B cell (primary cell): ENCODE measurements at regions not wholly inside any gene's neighbourhood (a gene's known extent, or its start where the extent isn't known, plus 50 kb on each side); places are given as distances from the start of the nearest gene placed in this dataset.

Experiments
- EZH2 ChIP-seq: IDR thresholded peaks from 2 replicates; pipeline ENCODE4 v1.6.1; 2012; ENCODE audit warnings: borderline replicate concordance, low read depth, mild to moderate bottlenecking, moderate library complexity, low read length; ENCODE audit not compliant: insufficient read depth, poor library complexity, severe bottlenecking
- TF ChIP-seq, protein P1 (sequence below): fragments of 200-600 bp; IDR thresholded peaks from one replicate; pipeline ENCODE4 v1.8.0; 2022; ENCODE audit warnings: antibody characterized with exemption, mild to moderate bottlenecking

DNA sequence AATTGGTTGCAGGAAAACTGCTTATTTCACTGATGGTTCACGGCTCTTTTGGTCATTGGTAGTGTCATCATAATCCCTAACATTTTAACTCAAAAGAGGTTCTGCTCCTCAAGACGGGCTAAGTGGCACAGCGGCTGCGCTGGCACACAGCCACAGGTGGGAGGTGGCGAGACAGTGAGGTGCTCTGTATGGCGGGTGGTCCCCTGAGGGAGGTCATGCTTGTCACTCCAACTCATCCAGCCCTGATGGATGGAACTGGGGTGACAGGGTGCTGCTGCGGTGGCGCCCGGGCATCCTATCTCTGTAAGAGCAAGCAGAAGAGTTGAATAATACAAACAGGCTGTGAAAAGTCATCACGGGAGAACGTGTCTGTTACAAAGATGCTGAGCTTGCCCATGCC lies 370.2 kb downstream of the SFMBT2 start:
- TF ChIP-seq, protein P1, sequence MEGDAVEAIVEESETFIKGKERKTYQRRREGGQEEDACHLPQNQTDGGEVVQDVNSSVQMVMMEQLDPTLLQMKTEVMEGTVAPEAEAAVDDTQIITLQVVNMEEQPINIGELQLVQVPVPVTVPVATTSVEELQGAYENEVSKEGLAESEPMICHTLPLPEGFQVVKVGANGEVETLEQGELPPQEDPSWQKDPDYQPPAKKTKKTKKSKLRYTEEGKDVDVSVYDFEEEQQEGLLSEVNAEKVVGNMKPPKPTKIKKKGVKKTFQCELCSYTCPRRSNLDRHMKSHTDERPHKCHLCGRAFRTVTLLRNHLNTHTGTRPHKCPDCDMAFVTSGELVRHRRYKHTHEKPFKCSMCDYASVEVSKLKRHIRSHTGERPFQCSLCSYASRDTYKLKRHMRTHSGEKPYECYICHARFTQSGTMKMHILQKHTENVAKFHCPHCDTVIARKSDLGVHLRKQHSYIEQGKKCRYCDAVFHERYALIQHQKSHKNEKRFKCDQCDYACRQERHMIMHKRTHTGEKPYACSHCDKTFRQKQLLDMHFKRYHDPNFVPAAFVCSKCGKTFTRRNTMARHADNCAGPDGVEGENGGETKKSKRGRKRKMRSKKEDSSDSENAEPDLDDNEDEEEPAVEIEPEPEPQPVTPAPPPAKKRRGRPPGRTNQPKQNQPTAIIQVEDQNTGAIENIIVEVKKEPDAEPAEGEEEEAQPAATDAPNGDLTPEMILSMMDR: no peak
- no peak for TF ChIP-seq EZH2
